ENCODE measurements at regions not wholly inside any gene's neighbourhood (a gene's known extent, or its start where the extent isn't known, plus 50 kb on each side); places are given as distances from the start of the nearest gene placed in this dataset.
"Not testable (repeated sequence)": the region's sequence is repeated elsewhere in the genome, so short reads cannot be mapped to it uniquely, and the experiment has no call there.

- DNase-seq: no peak
Observed at GRCh38 chr6:14877758-14878157, 368.1 kb upstream of the JARID2 start.

DNA sequence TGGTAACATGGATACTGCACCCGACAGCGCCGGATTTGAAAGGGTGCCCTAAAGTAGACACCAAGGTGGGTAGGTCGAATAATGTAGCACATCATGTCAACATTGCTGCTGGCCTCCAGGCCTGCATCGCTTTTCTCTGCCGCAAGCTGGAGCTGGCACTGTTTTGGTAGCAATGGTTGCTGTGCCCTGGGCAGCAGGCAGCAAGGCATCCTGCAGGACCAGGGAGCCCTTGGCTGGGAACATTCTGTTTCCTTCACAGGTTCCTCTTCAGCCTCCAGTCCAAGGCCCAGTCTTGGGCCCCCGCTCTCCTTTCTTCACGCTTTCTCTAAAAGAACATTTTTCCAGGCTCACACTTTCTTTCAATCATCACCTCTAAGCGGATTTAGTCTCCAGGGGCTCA, 365.8 kb upstream of the JARID2 start:
- no peak for DNase-seq

DNA sequence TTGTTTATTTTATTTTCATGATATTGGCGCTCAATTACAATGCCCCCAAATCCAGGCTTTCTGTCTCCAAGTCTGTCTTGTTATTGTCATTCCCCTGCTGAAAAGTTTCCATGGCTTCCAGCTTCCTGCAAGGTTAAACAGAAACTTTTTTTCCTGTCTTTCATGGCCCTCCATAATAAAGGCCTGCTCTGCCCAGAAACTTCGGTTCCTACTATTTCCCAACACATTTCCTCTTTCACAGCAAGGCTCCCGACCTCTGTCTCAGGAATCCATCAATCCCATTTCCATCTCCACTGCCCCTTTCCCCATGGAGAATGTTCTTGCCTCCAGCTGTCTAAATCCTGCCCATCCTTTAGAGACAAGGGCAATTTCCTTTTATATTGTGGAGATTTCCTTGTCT, 365.2 kb upstream of the JARID2 start:
- DNase-seq: no peak

DNA sequence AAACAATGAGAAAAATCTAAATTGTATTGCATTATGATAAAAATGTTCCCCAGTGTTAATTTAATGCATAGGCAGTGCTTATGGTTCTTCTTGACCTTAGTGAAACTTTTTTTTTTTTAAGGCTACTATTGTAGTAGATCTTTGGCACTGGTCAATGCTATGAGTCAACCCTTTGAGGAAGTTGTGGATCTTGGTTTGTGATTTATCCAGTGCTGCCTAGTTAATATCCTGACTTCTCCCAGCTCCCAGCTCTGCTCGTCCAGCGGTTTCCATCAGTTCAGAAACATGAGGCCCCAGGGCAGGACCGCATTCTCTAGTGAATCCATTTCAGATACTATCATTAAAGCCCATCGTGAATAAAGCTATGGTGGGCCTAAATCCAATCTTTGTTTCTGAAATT, 364.5 kb upstream of the JARID2 start:
- DNase-seq: no peak

DNA sequence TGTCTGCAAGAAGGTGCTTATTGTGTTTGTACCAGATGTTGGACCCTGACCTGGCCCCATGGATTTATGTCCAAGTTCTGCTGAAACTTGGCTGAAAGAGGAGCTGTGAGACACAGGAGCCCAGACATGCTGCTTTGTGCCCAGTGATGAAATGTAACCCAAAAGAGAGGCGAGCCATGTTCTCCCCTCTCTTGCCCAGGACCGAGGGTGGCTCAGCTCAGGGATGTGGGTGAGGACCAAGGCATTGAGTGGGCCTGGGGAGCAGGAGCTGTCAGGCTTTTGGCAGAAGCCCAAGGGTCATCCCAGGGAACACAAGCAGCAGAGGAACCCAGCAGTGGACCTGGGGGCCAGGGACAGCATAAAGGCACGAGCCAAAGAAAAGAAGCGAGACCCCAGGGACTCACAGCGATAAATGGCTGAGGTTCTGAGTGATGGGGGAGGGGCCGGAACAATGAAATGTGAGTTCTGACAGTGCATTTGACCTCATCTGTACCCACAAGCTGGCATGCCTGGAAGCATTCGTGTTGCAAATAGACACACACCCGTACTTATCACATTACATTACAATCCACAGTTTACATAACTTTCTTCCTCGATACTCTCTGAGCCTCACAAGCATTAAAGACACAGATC, 363.4 kb upstream of the JARID2 start:
- no peak for DNase-seq

- no peak for DNase-seq
Observed at GRCh38 chr6:14883921-14884320, 361.9 kb upstream of the JARID2 start.

DNA sequence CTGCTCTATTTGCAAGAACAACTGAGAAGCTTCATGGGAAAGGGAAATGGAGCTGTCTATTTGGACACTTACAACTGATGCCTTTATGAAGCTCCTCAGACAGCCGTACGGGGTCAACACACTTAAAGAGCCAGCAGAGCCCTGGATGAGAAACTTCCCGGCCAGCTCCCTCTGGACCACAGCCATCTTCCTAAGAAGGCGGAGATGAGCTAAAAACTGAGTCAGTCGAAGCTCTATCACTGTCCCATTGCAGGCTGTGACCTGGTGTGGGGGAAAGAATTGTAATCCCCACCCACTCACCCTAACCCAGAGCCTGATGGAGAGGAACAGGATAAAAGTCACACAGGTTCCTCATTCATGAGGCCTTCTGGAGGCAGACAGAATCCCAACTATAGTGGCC, 360.4 kb upstream of the JARID2 start:
- DNase-seq: no peak

- DNase-seq: no peak
Observed at GRCh38 chr6:14887181-14887580, 358.7 kb upstream of the JARID2 start.

GRCh38 chr6:14887986-14888574, 357.8 kb upstream of the JARID2 start:
- DNase-seq: no peak

GRCh38 chr6:14888575-14889000, 357.3 kb upstream of the JARID2 start:
- DNase-seq: no peak

DNA sequence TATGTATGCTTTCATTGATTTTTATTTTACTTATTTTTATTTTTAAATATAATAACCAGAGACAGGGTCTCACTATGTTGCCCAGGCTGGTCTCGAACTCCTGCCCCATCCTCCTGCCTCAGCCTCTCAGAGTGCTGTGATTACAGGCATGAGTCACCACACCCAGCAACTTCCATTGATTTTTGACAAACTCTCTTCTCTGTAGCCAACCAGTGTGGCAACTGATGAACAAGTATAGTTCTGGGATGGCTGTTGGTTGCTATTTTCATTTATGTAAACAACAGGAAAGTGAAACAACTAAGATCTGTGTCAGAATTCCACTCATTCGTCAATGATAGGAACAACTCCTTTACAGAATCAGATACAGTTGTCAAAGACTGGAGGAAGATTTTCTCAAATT, 356.7 kb upstream of the JARID2 start:
- no peak for DNase-seq

- no peak for DNase-seq
Observed at GRCh38 chr6:14889611-14890593, 356.0 kb upstream of the JARID2 start.

GRCh38 chr6:14891820-14892375, 354.0 kb upstream of the JARID2 start:
- not testable (repeated sequence) for DNase-seq

DNA sequence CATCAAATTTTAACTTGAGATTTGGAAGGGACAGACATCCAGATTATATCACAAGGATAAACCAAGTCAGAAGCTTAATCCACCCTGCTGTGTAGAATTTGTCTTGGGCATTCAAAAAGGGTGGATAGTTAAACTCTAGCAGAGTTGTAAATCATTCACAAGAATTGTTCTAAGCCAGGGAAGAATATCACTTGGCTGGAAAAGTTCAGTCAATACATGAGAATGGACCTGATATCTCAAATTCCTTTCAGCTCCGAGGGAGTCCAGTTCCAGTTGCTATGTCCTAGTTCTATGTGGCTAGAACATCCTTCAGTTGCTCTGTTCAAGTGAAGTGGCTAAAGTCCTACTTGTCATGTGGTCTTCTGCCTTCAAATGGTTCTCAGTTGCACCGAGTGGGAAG, 351.8 kb upstream of the JARID2 start:
- DNase-seq: no peak

DNA sequence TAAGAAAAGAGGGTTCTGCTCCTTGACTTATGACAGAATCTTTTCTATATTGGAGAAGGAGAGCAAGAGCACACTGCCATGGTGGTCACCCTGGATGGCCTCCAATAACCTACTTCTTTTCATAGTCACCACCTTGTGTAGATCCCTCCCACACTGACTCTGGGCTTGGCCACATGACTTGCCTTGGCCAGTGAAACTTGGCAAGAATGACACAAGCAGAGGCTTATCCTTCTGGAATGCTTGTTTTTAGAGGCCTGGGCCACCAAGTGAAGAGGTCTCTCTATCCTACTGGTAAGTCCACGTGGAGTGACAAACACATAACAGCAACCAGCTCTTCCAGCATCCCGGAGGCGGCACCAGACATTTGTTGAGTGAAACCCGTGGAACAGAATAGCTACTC, 349.4 kb upstream of the JARID2 start:
- no peak for DNase-seq

DNA sequence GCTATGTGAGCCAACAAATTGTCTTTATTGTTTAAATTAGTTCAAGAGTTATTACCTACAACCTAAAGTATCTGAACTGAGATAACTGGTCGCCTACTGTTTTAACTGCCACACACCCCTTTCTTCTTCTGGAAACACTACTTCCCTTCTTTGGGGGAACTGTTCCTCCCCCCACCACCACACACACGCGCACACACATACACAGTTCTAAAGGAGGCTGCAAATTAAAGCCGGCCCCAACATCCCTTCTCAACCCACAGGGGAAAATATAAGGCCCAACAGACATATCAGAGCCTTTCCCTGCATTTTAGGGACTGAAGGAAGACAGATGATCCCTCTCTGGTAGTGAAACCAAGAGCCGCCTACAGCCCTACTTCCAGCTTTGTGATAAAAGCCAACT, 348.0 kb upstream of the JARID2 start:
- DNase-seq: no peak

GRCh38 chr6:14899441-14899840, 346.4 kb upstream of the JARID2 start:
- DNase-seq: not testable (repeated sequence)

GRCh38 chr6:14900919-14901318, 344.9 kb upstream of the JARID2 start:
- DNase-seq: no peak

- DNase-seq: no peak
Observed at GRCh38 chr6:14903176-14904038, 342.5 kb upstream of the JARID2 start.

GRCh38 chr6:14905201-14905600, 340.7 kb upstream of the JARID2 start:
- DNase-seq: no peak

- DNase-seq: no peak
Observed at GRCh38 chr6:14906621-14907020, 339.2 kb upstream of the JARID2 start.

Measured in SIG-M5 (cell line).